IMR-90 (cell line): ENCODE measurements at regions not wholly inside any gene's neighbourhood (a gene's known extent, or its start where the extent isn't known, plus 50 kb on each side); places are given as distances from the start of the nearest gene placed in this dataset.

Experiments used
- ATAC-seq: fragments of 200-7000 bp; cut with Tn5 transposase; 2 replicates; pipeline ENCODE4 v1.9.1; 2020; ENCODE audit warnings: low read depth, mild to moderate bottlenecking, moderate library complexity
- BruUV-seq: library from RNA; stranded (reverse); fragments of 400-500 nt; replicated peaks from 2 replicates; lab custom pipeline; 2021; lab: Mats Ljungman, UMichigan
- CTCF ChIA-PET: fragments of 300-600 bp; formaldehyde crosslinking; extraction: SDS; loops from one replicate; lab custom pipeline; 2021; ENCODE audit warnings: antibody characterized with exemption; lab: Yijun Ruan, JAX
- POLR2A ChIA-PET: fragments of 300-600 bp; sonication (Branson Sonifier 250); formaldehyde crosslinking; loops from one replicate; lab custom pipeline; 2022; ENCODE audit warnings: antibody characterized with exemption; ENCODE audit not compliant: unreplicated experiment; lab: Charles Lee
- DNase-seq: peaks from one replicate; pipeline ENCODE4 v3.0.0; 2013
- H2AFZ ChIP-seq: replicated peaks from 2 replicates; pipeline ENCODE3; 2013; ENCODE audit warnings: low read length, mild to moderate bottlenecking; ENCODE audit not compliant: poor library complexity
- H2AK5ac ChIP-seq: 2 replicates; pipeline ENCODE4 v1.6.1; 2013; ENCODE audit warnings: low read depth, low read length, inconsistent platforms
- H2AK9ac ChIP-seq: replicated peaks from 2 replicates; pipeline ENCODE3; 2013; ENCODE audit warnings: mild to moderate bottlenecking, low read depth, low read length, moderate library complexity; ENCODE audit not compliant: poor library complexity
- H2BK120ac ChIP-seq: 2 replicates; pipeline ENCODE4 v1.6.1; 2013; ENCODE audit warnings: low read depth, low read length, inconsistent platforms
- H2BK15ac ChIP-seq: 3 replicates; pipeline ENCODE4 v1.6.1; 2013; ENCODE audit warnings: low read depth, low read length, inconsistent platforms
- H2BK20ac ChIP-seq: 2 replicates; pipeline ENCODE4 v1.6.1; 2013; ENCODE audit warnings: low read depth, mild to moderate bottlenecking, inconsistent platforms, low read length, moderate library complexity
- H2BK5ac ChIP-seq: 2 replicates; pipeline ENCODE4 v1.6.1; 2013; ENCODE audit warnings: mild to moderate bottlenecking, low read depth, low read length, inconsistent platforms; ENCODE audit not compliant: poor library complexity, severe bottlenecking
- H3K14ac ChIP-seq: replicated peaks from 2 replicates; pipeline ENCODE4 v1.6.1; 2013; ENCODE audit warnings: low read depth, low read length, inconsistent platforms
- H3K18ac ChIP-seq: 2 replicates; pipeline ENCODE4 v1.6.1; 2013; ENCODE audit warnings: low read depth, low read length, control low read depth
- H3K23ac ChIP-seq: 2 replicates; pipeline ENCODE4 v1.6.1; 2013; ENCODE audit warnings: low read depth, low read length, inconsistent platforms
- H3K27ac ChIP-seq: 2 replicates; pipeline ENCODE4 v1.5.1; 2013; ENCODE audit warnings: mild to moderate bottlenecking, control low read depth, low read length; ENCODE audit not compliant: insufficient read depth
- H3K27me3 ChIP-seq: 2 replicates; pipeline ENCODE4 v1.6.1; 2013; ENCODE audit warnings: low read length; ENCODE audit not compliant: control insufficient read depth, insufficient read depth
- H3K36me3 ChIP-seq: 2 replicates; pipeline ENCODE4 v1.6.1; 2013; ENCODE audit warnings: low read length, mixed read lengths; ENCODE audit not compliant: control insufficient read depth, insufficient read depth
- H3K4ac ChIP-seq: 2 replicates; pipeline ENCODE4 v1.6.1; 2013; ENCODE audit warnings: low read depth, low read length, inconsistent platforms
- H3K4me1 ChIP-seq: 2 replicates; pipeline ENCODE4 v1.6.1; 2013; ENCODE audit warnings: low read length, mixed read lengths; ENCODE audit not compliant: control insufficient read depth, insufficient read depth
- H3K4me2 ChIP-seq: 2 replicates; pipeline ENCODE4 v1.6.1; 2013; ENCODE audit warnings: low read depth, mild to moderate bottlenecking, control low read depth, low read length, moderate library complexity
- H3K4me3 ChIP-seq: 2 replicates; pipeline ENCODE4 v1.5.1; 2013; ENCODE audit warnings: low read depth, mild to moderate bottlenecking, control low read depth, low read length, moderate library complexity; ENCODE audit not compliant: insufficient read depth
- H3K56ac ChIP-seq: 2 replicates; pipeline ENCODE4 v1.6.1; 2013; ENCODE audit warnings: low read length, inconsistent platforms; ENCODE audit not compliant: insufficient read depth; ENCODE audit errors: extremely low read depth
- H3K79me1 ChIP-seq, 2 experiments: 2 replicates each; pipeline ENCODE4 v1.6.1; 2013; ENCODE audit warnings: low read length in 2 of 2, inconsistent platforms in 1 of 2, low read depth in 1 of 2
- H3K9ac ChIP-seq: 2 replicates; pipeline ENCODE4 v1.6.1; 2013; ENCODE audit warnings: low read depth, low read length, control low read depth
- H3K9me1 ChIP-seq: 2 replicates; pipeline ENCODE4 v1.6.1; 2013; ENCODE audit warnings: low read length, inconsistent platforms; ENCODE audit not compliant: insufficient read depth
- H3K9me3 ChIP-seq: 2 replicates; pipeline ENCODE4 v1.6.1; 2013; ENCODE audit warnings: low read length; ENCODE audit not compliant: control insufficient read depth, insufficient read depth
- H4K20me1 ChIP-seq: 2 replicates; pipeline ENCODE4 v1.6.1; 2013; ENCODE audit warnings: low read length, inconsistent platforms; ENCODE audit not compliant: insufficient read depth
- H4K5ac ChIP-seq: 2 replicates; pipeline ENCODE4 v1.6.1; 2013; ENCODE audit warnings: mild to moderate bottlenecking, low read depth, low read length, control low read depth
- H4K8ac ChIP-seq, 2 experiments: 2 replicates each; pipeline ENCODE4 v1.6.1; 2013; ENCODE audit warnings: low read depth in 2 of 2, low read length in 2 of 2, control low read depth in 1 of 2, inconsistent platforms in 1 of 2
- H4K91ac ChIP-seq: 2 replicates; pipeline ENCODE4 v1.6.1; 2013; ENCODE audit warnings: low read depth, low read length, inconsistent platforms; ENCODE audit not compliant: insufficient read depth
- CEBPB ChIP-seq: IDR thresholded peaks from 2 replicates; pipeline ENCODE4 v1.6.1; 2012; ENCODE audit warnings: low read depth, low read length, improper control_type of control experiment
- CTCF ChIP-seq: conservative IDR thresholded peaks from 2 replicates; pipeline ENCODE4 v1.5.1; 2012; ENCODE audit warnings: mild to moderate bottlenecking, low read depth, low read length, improper control_type of control experiment
- MAFK ChIP-seq: IDR thresholded peaks from 2 replicates; pipeline ENCODE4 v1.6.1; 2012; ENCODE audit warnings: low read depth, low read length, improper control_type of control experiment
- MXI1 ChIP-seq: IDR thresholded peaks from 2 replicates; pipeline ENCODE4 v1.6.1; 2012; ENCODE audit warnings: low read depth, mild to moderate bottlenecking, low read length, moderate library complexity, borderline replicate concordance
- NFE2L2 ChIP-seq: fragments of 150-350 bp; IDR thresholded peaks from 2 replicates; pipeline ENCODE4 v1.6.1; 2016; ENCODE audit warnings: low read depth, mild to moderate bottlenecking, low read length
- RAD21 ChIP-seq: IDR thresholded peaks from 2 replicates; pipeline ENCODE4 v1.6.1; 2012; ENCODE audit warnings: low read length, improper control_type of control experiment
- RFX5 ChIP-seq: IDR thresholded peaks from 2 replicates; pipeline ENCODE4 v1.8.0; 2012; ENCODE audit warnings: low read depth, mild to moderate bottlenecking, low read length, moderate library complexity
- WGBS, 2 experiments: methylation state at CpG; one replicate each; pipeline versions ENCODE4 v1.1.5 to v1.1.7; 2013; ENCODE audit warnings: missing lambda C conversion rate in 2 of 2; ENCODE audit not compliant: insufficient read length in 1 of 2; ENCODE audit errors: extremely low coverage in 2 of 2; 5-methylcytosine and 5-hydroxymethylcytosine counted together
- dilution Hi-C: fragments of 300-500 bp; cut with HindIII; formaldehyde crosslinking; loops from one replicate; pipeline ENCODE4 v1.14.3; 2018; ENCODE audit warnings: low sequenced_read_pairs; ENCODE audit not compliant: unreplicated experiment
- in situ Hi-C: fragments of 300-500 bp; cut with MboI; formaldehyde crosslinking; loops from 3 replicates; pipeline ENCODE4 v1.14.3; 2019; ENCODE audit warnings: low sequenced_read_pairs, inconsistent platforms, mixed read lengths
- intact Hi-C: fragments of 100-400 bp; cut with micrococcal nuclease; formaldehyde crosslinking; loops from 2 replicates; pipeline ENCODE4 v1.10.0; 2022

GRCh38 chr1:95339377-95339776 is 105.4 kb downstream of the RWDD3 start:
- TF ChIP-seq MAFK (no peak), CEBPB (no peak), NFE2L2 (no peak), RAD21 (no peak), CTCF (no peak), MXI1 (no peak), RFX5 (no peak)
- intact Hi-C loops, result no loop called here
- H3K4me2 ChIP-seq, result no peak overlapping the region
- ChIA-PET CTCF (interaction anchor here (0.5 kb wide), 1 partner anchor 12 kb away, joined by 3 read pairs; no protein-coding TSS in a partner anchor), POLR2A (no interaction called here)
- H2BK20ac ChIP-seq, result no peak overlapping the region
- no CpG with 5 or more reads among the region's 9 CpGs for WGBS, 2 experiments
- no peaks in the 10 kb centered on the region for H3K9me3 ChIP-seq
- H3K9me1 ChIP-seq, result no peaks in the 10 kb centered on the region
- dilution Hi-C loops, result no loop called here
- H3K4me3 ChIP-seq, result no peak overlapping the region
- no peak overlapping the region for H2AFZ ChIP-seq
- H3K18ac ChIP-seq, result no peak overlapping the region
- H3K27me3 ChIP-seq, result peaks cover 1% of the 10 kb centered on the region; the same call in 1 of the 2 replicates
- H2AK9ac ChIP-seq, result no peak overlapping the region
- H2BK5ac ChIP-seq, result no peak overlapping the region
- no peak overlapping the region for H2BK120ac ChIP-seq
- H4K5ac ChIP-seq, result no peak overlapping the region
- no peak overlapping the region for H3K9ac ChIP-seq
- no peak overlapping the region for H4K91ac ChIP-seq
- H4K8ac ChIP-seq, result no peak overlapping the region
- BruUV-seq, result no TSS peak
- in situ Hi-C loops, result no loop called here
- H4K20me1 ChIP-seq, result no peaks in the 10 kb centered on the region
- no peak for ATAC-seq
- H2AK5ac ChIP-seq, result no peak overlapping the region
- no peaks in the 10 kb centered on the region for H3K79me1 ChIP-seq
- H3K36me3 ChIP-seq, result no peaks in the 10 kb centered on the region
- no peak overlapping the region for H3K56ac ChIP-seq
- H3K4ac ChIP-seq, result no peak overlapping the region
- no peak overlapping the region for H3K27ac ChIP-seq
- no peak overlapping the region for H3K23ac ChIP-seq
- H3K4me1 ChIP-seq, result no peaks in the 10 kb centered on the region
- DNase-seq, result no peak
- no peak overlapping the region for H3K14ac ChIP-seq
- H2BK15ac ChIP-seq, result no peak overlapping the region
